ENCODE measurements at regions not wholly inside any gene's neighbourhood (a gene's known extent, or its start where the extent isn't known, plus 50 kb on each side); places are given as distances from the start of the nearest gene placed in this dataset.
A peak's percentile ranks its signal among the peaks of the same experiment; 100 is the strongest.

- DNase-seq = peak; percentile 57
Measured at GRCh38 chr13:22102271-22102670, 431.4 kb downstream of the FGF9 start.

- no peak for DNase-seq
Measured at GRCh38 chr13:22103046-22104027, 432.5 kb downstream of the FGF9 start.

- no peak for DNase-seq
Measured at GRCh38 chr13:22106058-22106457, 435.2 kb downstream of the FGF9 start.

GRCh38 chr13:22107549-22107948 lies 436.7 kb downstream of the FGF9 start:
- DNase-seq = no peak

- no peak for DNase-seq
Measured at GRCh38 chr13:22108283-22108942, 437.5 kb downstream of the FGF9 start.

- peak; percentile 81 for DNase-seq
Measured at GRCh38 chr13:22108979-22109378, 438.1 kb downstream of the FGF9 start.

- DNase-seq = no peak
Measured at GRCh38 chr13:22110368-22110767, 439.5 kb downstream of the FGF9 start.

GRCh38 chr13:22111152-22111783 lies 440.4 kb downstream of the FGF9 start:
- no peak for DNase-seq

GRCh38 chr13:22111961-22112360 lies 441.1 kb downstream of the FGF9 start:
- DNase-seq = no peak

- DNase-seq = no peak
Measured at GRCh38 chr13:22112956-22113745, 442.3 kb downstream of the FGF9 start.

- no peak for DNase-seq
Measured at GRCh38 chr13:22114630-22115311, 443.9 kb downstream of the FGF9 start.

- no peak for DNase-seq
Measured at GRCh38 chr13:22118158-22118557, 447.3 kb downstream of the FGF9 start.

GRCh38 chr13:22120646-22121045 lies 449.8 kb downstream of the FGF9 start:
- no peak for DNase-seq

GRCh38 chr13:22121146-22121739 lies 450.4 kb downstream of the FGF9 start:
- no peak for DNase-seq

- no peak for DNase-seq
Measured at GRCh38 chr13:22126433-22127021, 455.7 kb downstream of the FGF9 start.

- no peak for DNase-seq
Measured at GRCh38 chr13:22127277-22128164, 456.6 kb downstream of the FGF9 start.

GRCh38 chr13:22128441-22129408 lies 457.9 kb downstream of the FGF9 start:
- DNase-seq = no peak

GRCh38 chr13:22130254-22130653 lies 459.4 kb downstream of the FGF9 start:
- DNase-seq = no peak

GRCh38 chr13:22134261-22134660 lies 463.4 kb downstream of the FGF9 start:
- no peak for DNase-seq

All from femur (tissue), 1 donor.